ENCODE measurements at regions not wholly inside any gene's neighbourhood (a gene's known extent, or its start where the extent isn't known, plus 50 kb on each side); places are given as distances from the start of the nearest gene placed in this dataset.

GRCh38 chr6:45739058-45739457 lies 276.6 kb downstream of the CLIC5 start:
- DNase-seq: no peak

- no peak for DNase-seq
Observed at GRCh38 chr6:45738057-45738455, 277.6 kb downstream of the CLIC5 start.

GRCh38 chr6:45737331-45738056 lies 278.2 kb downstream of the CLIC5 start:
- no peak for DNase-seq

GRCh38 chr6:45736134-45736533 lies 279.5 kb downstream of the CLIC5 start:
- no peak for DNase-seq

GRCh38 chr6:45732731-45733130 lies 282.9 kb downstream of the CLIC5 start:
- no peak for DNase-seq

GRCh38 chr6:45730232-45730631 lies 285.4 kb downstream of the CLIC5 start:
- DNase-seq: no peak

- DNase-seq: no peak
Observed at GRCh38 chr6:45728674-45729073, 287.0 kb downstream of the CLIC5 start.

GRCh38 chr6:45727819-45728449 lies 287.7 kb downstream of the CLIC5 start:
- DNase-seq: no peak

- DNase-seq: no peak
Observed at GRCh38 chr6:45727228-45727627, 288.4 kb downstream of the CLIC5 start.

- DNase-seq: no peak
Observed at GRCh38 chr6:45726444-45726843, 289.2 kb downstream of the CLIC5 start.

- no peak for DNase-seq
Observed at GRCh38 chr6:45724511-45724910, 291.1 kb downstream of the CLIC5 start.

- no peak for DNase-seq
Observed at GRCh38 chr6:45724027-45724426, 291.6 kb downstream of the CLIC5 start.

GRCh38 chr6:45722876-45723275 lies 292.8 kb downstream of the CLIC5 start:
- no peak for DNase-seq

GRCh38 chr6:45721665-45722064 lies 294.0 kb downstream of the CLIC5 start:
- no peak for DNase-seq

GRCh38 chr6:45718871-45719270 lies 296.8 kb downstream of the CLIC5 start:
- DNase-seq: no peak

- no peak for DNase-seq
Observed at GRCh38 chr6:45718131-45718530, 297.5 kb downstream of the CLIC5 start.

- no peak for DNase-seq
Observed at GRCh38 chr6:45717715-45718114, 297.9 kb downstream of the CLIC5 start.

GRCh38 chr6:45717027-45717426 lies 298.6 kb downstream of the CLIC5 start:
- DNase-seq: no peak

- no peak for DNase-seq
Observed at GRCh38 chr6:45715508-45715803, 300.2 kb downstream of the CLIC5 start.

- DNase-seq: peak; percentile 6
Observed at GRCh38 chr6:45714741-45715507, 300.7 kb downstream of the CLIC5 start.

- no peak for DNase-seq
Observed at GRCh38 chr6:45714006-45714730, 301.5 kb downstream of the CLIC5 start.

Data from T-helper 9 cell (primary cell).